Testis (tissue), 2 donors: ENCODE measurements at regions not wholly inside any gene's neighbourhood (a gene's known extent, or its start where the extent isn't known, plus 50 kb on each side); places are given as distances from the start of the nearest gene placed in this dataset.

Experiments
- POLR2A ChIP-seq: fragments of 450-650 bp; IDR thresholded peaks from one replicate; pipeline ENCODE4 v1.6.1; 2017; ENCODE audit warnings: antibody characterized with exemption, mild to moderate bottlenecking, moderate library complexity
- TF ChIP-seq, protein P1 (sequence below), 3 experiments: fragments of 450-650 bp in 2 of 3; fragments of 200-600 bp in 1 of 3; sonication (generic) in 1 of 3; IDR thresholded peaks; one replicate each; pipeline ENCODE4 v1.5.1; 2016 to 2019; ENCODE audit warnings: antibody characterized with exemption in 3 of 3, mild to moderate bottlenecking in 2 of 3, moderate library complexity in 1 of 3

DNA sequence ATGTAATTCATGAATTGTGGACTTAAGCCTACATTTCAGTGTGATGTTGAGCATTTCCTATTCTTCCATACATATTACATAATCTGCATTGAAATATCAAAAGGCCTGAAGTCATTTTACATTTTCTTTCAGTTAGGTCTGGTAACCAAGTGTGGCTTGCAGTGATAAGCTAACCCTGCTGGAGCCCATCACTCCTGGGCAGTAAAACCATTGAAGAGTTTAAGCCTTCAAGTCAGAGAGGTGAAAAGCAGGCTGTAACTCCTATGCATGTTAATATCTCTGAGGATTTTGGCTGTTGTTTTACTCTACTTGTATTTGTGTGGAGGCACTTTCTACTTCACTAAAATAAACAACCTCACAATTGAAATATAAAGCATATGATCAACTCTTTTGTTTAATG lies 248.8 kb downstream of the SLITRK5 start:
- TF ChIP-seq, protein P1, sequence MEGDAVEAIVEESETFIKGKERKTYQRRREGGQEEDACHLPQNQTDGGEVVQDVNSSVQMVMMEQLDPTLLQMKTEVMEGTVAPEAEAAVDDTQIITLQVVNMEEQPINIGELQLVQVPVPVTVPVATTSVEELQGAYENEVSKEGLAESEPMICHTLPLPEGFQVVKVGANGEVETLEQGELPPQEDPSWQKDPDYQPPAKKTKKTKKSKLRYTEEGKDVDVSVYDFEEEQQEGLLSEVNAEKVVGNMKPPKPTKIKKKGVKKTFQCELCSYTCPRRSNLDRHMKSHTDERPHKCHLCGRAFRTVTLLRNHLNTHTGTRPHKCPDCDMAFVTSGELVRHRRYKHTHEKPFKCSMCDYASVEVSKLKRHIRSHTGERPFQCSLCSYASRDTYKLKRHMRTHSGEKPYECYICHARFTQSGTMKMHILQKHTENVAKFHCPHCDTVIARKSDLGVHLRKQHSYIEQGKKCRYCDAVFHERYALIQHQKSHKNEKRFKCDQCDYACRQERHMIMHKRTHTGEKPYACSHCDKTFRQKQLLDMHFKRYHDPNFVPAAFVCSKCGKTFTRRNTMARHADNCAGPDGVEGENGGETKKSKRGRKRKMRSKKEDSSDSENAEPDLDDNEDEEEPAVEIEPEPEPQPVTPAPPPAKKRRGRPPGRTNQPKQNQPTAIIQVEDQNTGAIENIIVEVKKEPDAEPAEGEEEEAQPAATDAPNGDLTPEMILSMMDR (IDR thresholded peaks at IDR 0.05) = no peak
- TF ChIP-seq POLR2A = no peak
